GM12878 (cell line): ENCODE measurements at regions not wholly inside any gene's neighbourhood (a gene's known extent, or its start where the extent isn't known, plus 50 kb on each side); places are given as distances from the start of the nearest gene placed in this dataset.
A peak's percentile ranks its signal among the peaks of the same experiment; 100 is the strongest.

Experiments
- ATAC-seq: fragments of 200-7000 bp; cut with Tn5 transposase; 3 replicates; pipeline ENCODE4 v1.9.1; 2020; ENCODE audit warnings: mild to moderate bottlenecking, moderate library complexity
- BruUV-seq: library from RNA; stranded (reverse); fragments of 400-500 nt; replicated peaks from 2 replicates; lab custom pipeline; 2021; lab: Mats Ljungman, UMichigan
- CTCF ChIA-PET: fragments of 300-600 bp; sonication (Branson Sonifier 250); formaldehyde crosslinking; extraction: SDS; loops from one replicate; lab custom pipeline; 2021; ENCODE audit warnings: inconsistent platforms; lab: Yijun Ruan, JAX
- POLR2A ChIA-PET: fragments of 350-600 bp; formaldehyde crosslinking; extraction: SDS; loops from one replicate; lab custom pipeline; 2021; ENCODE audit warnings: inconsistent platforms; lab: Charles Lee
- RAD21 ChIA-PET: fragments of 300-600 bp; sonication (Branson Sonifier 250); formaldehyde crosslinking; loops from one replicate; lab custom pipeline; 2023; ENCODE audit warnings: antibody characterized with exemption; ENCODE audit not compliant: unreplicated experiment; lab: Charles Lee
- SMC1A ChIA-PET: fragments of 300-600 bp; sonication (Branson Sonifier 250); formaldehyde crosslinking; loops from one replicate; lab custom pipeline; 2023; ENCODE audit not compliant: unreplicated experiment, uncharacterized antibody; lab: Charles Lee
- DNase-seq: peaks from one replicate; pipeline ENCODE4 v3.0.0-alpha.2; 2011; ENCODE audit warnings: low read depth, low spot score
- FAIRE-seq: peaks from 3 replicates; lab custom pipeline; 2011; peaks lifted over from hg19 to GRCh38; lab: Jason Lieb, UNC
- H2AFZ ChIP-seq: 2 replicates; pipeline ENCODE4 v1.6.0; 2011; ENCODE audit warnings: low read depth, low read length, control low read depth; ENCODE audit not compliant: control insufficient read depth
- H3K27ac ChIP-seq: 2 replicates; pipeline ENCODE4 v1.5.1; 2011; ENCODE audit warnings: control low read depth; ENCODE audit not compliant: control insufficient read depth, insufficient read depth
- H3K27me3 ChIP-seq, 2 experiments: replicated peaks in 1 of 2; 2 replicates each; pipeline versions ENCODE4 v1.6.0 to v1.6.1; 2011; ENCODE audit warnings: low read length in 1 of 2; ENCODE audit not compliant: control insufficient read depth in 2 of 2, insufficient read depth in 2 of 2
- H3K36me3 ChIP-seq, 2 experiments: 2 replicates each; pipeline ENCODE4 v1.5.1; 2011; ENCODE audit warnings: low read length in 1 of 2; ENCODE audit not compliant: control insufficient read depth in 2 of 2, insufficient read depth in 2 of 2
- H3K4me1 ChIP-seq: 2 replicates; pipeline ENCODE4 v1.6.1; 2011; ENCODE audit warnings: mild to moderate bottlenecking, low read length, moderate library complexity, mixed read lengths; ENCODE audit not compliant: control insufficient read depth, insufficient read depth
- H3K4me2 ChIP-seq: 2 replicates; pipeline ENCODE4 v1.6.0; 2011; ENCODE audit warnings: control low read depth; ENCODE audit not compliant: control insufficient read depth, insufficient read depth
- H3K4me3 ChIP-seq: fragments of 200-600 bp; sonication (generic); 2 replicates; pipeline ENCODE4 v1.5.1; 2016
- H3K79me2 ChIP-seq: 2 replicates; pipeline ENCODE4 v1.6.0; 2011; ENCODE audit warnings: low read length; ENCODE audit not compliant: control insufficient read depth, insufficient read depth
- H3K9ac ChIP-seq: 2 replicates; pipeline ENCODE4 v1.8.0; 2011; ENCODE audit warnings: low read length, control low read depth, mixed read lengths; ENCODE audit not compliant: control insufficient read depth, insufficient read depth
- H3K9me3 ChIP-seq: replicated peaks from 3 replicates; pipeline ENCODE4 v1.5.1; 2011; ENCODE audit warnings: mild to moderate bottlenecking, low read length; ENCODE audit not compliant: control insufficient read depth, insufficient read depth
- H4K20me1 ChIP-seq: 2 replicates; pipeline ENCODE4 v1.6.0; 2011; ENCODE audit not compliant: control insufficient read depth, insufficient read depth
- ATF3 ChIP-seq: IDR thresholded peaks from 2 replicates; pipeline ENCODE4 v1.6.1; 2011; ENCODE audit warnings: low read depth, mild to moderate bottlenecking, low read length, moderate library complexity, borderline replicate concordance; ENCODE audit errors: extremely low read depth
- GABPA ChIP-seq: IDR thresholded peaks from 2 replicates; pipeline ENCODE4 v1.6.1; 2014; ENCODE audit warnings: antibody characterized with exemption, low read depth, mild to moderate bottlenecking, inconsistent platforms
- IRF4 ChIP-seq: IDR thresholded peaks from 2 replicates; pipeline ENCODE4 v1.6.1; 2011; ENCODE audit warnings: low read depth, low read length
- MAX ChIP-seq: IDR thresholded peaks from 2 replicates; pipeline ENCODE4 v1.6.1; 2012; ENCODE audit warnings: low read depth, low read length, improper control_type of control experiment
- MXI1 ChIP-seq: fragments of 150-350 bp; IDR thresholded peaks from 2 replicates; pipeline ENCODE4 v1.6.1; 2011; ENCODE audit warnings: low read depth, mild to moderate bottlenecking, inconsistent platforms, low read length, improper control_type of control experiment
- NBN ChIP-seq: fragments of 450-650 bp; IDR thresholded peaks from 2 replicates; pipeline ENCODE4 v1.6.1; 2016
- SKIL ChIP-seq: fragments of 450-650 bp; IDR thresholded peaks from 2 replicates; pipeline ENCODE4 v1.6.1; 2017; ENCODE audit warnings: mild to moderate bottlenecking, low read depth, inconsistent platforms; ENCODE audit not compliant: poor library complexity, severe bottlenecking
- SMAD5 ChIP-seq: IDR thresholded peaks from 2 replicates; pipeline ENCODE4 v1.6.1; 2016; ENCODE audit warnings: antibody characterized with exemption, low read depth
- TCF12 ChIP-seq: IDR thresholded peaks from 2 replicates; pipeline ENCODE4 v1.6.1; 2011; ENCODE audit warnings: low read depth, mild to moderate bottlenecking, low read length
- ZNF274 ChIP-seq: IDR thresholded peaks from one replicate; pipeline ENCODE4 v1.8.0; 2011; ENCODE audit not compliant: insufficient read length, insufficient read depth
- ZNF592 ChIP-seq: fragments of 450-650 bp; IDR thresholded peaks from 2 replicates; pipeline ENCODE4 v1.6.1; 2017; ENCODE audit warnings: mild to moderate bottlenecking, moderate library complexity
- WGBS: methylation state at CpG from one replicate; pipeline ENCODE4 v1.1.6; 2016; ENCODE audit warnings: low lambda C conversion rate; ENCODE audit not compliant: insufficient replicate concordance, insufficient coverage; ENCODE audit errors: missing lambda C conversion rate; 5-methylcytosine and 5-hydroxymethylcytosine counted together
- in situ Hi-C: fragments of 300-500 bp; cut with MboI; formaldehyde crosslinking; loops from 9 replicates; pipeline ENCODE4 v1.14.3; 2018; ENCODE audit warnings: mixed read lengths
- intact Hi-C: fragments of 100-400 bp; cut with micrococcal nuclease; formaldehyde crosslinking; loops from one replicate; pipeline ENCODE4 v1.14.2; 2022; ENCODE audit not compliant: unreplicated experiment
- TF ChIP-seq, protein P1 (sequence below), 3 experiments: IDR thresholded peaks in 2 of 3; conservative IDR thresholded peaks in 1 of 3; 2 replicates each; pipeline ENCODE4 v1.5.1; 2011; ENCODE audit warnings: low read depth in 3 of 3, low read length in 3 of 3, mild to moderate bottlenecking in 3 of 3, control low read depth in 2 of 3, moderate library complexity in 2 of 3, inconsistent platforms in 1 of 3, mixed read lengths in 1 of 3; ENCODE audit not compliant: control insufficient read depth in 2 of 3, insufficient read depth in 1 of 3; ENCODE audit errors: extremely low read depth in 1 of 3

DNA sequence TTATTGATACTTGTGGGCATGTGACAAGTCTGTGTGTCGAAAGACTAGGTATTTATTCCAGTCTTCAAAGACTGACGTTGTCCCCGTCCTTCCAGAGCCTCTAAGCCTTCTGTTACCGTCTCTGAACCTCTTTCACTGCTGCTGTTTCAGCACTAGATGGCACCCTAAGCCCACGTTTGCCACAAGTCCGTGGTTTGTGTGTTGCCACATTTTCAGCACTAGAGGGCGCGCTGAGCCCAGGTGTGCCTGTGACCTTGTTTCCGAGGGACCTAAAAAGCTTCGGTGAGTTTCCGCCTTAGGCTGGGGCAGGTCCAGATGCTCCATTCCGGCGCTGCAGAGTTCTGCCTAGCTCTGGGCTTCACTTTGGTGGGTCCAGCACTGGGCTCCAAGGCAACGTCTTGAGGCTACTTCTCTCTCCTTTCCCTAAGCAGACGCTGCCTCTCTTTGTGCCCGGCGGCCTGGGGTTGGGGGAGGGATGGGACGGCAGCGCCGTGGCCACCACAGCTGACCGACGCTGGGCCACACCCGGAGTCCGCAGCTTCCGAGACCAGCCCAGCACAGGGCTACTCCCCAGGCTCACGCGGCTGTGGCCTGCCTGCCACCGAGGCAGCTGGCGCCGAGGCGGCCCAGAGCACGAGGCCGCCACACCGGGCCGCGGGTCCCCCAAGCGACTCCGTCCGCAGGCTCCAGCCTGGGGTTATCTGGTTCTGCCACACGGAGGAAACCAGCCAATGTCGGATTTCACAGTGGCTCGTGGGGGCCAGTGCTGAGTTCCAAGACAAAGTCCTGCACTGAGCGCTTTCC, 520.2 kb downstream of the REEP3 start:
- ChIA-PET RAD21 (interaction anchor here (0.5 to 0.7 kb wide), 2 partner anchors 13 to 268 kb away, joined by 3 to 5 read pairs; no protein-coding TSS in a partner anchor), SMC1A (interaction anchor here (1.2 to 2.3 kb wide), 4 partner anchors 14 to 262 kb away, joined by 3 to 7 read pairs (median 4); no protein-coding TSS in a partner anchor), CTCF (interaction anchor here (0.5 to 3.1 kb wide), 17 partner anchors 8 to 983 kb away, joined by 3 to 13 read pairs (median 4); no protein-coding TSS in a partner anchor), POLR2A (no interaction called here)
- no peak overlapping the region for H3K27ac ChIP-seq
- ATAC-seq: peak; percentile 94
- WGBS: 28% methylated on average over 43 of the region's 43 CpGs
- H3K36me3 ChIP-seq: no peaks in the 10 kb centered on the region
- peak overlapping the region; percentile 17; the same call in 1 of the 2 replicates for H3K4me3 ChIP-seq
- DNase-seq: peak; percentile 51
- peaks cover 5% of the 10 kb centered on the region for H3K4me1 ChIP-seq
- peak; percentile 98 for FAIRE-seq
- intact Hi-C loops (loop anchor here (1.0 to 5.0 kb wide), 4 partner anchors 71 to 691 kb away; no protein-coding TSS in a partner anchor), in situ Hi-C loops (no loop called here)
- H3K9me3 ChIP-seq: no peaks in the 10 kb centered on the region
- BruUV-seq: no TSS peak
- no peaks in the 10 kb centered on the region for H3K79me2 ChIP-seq
- H4K20me1 ChIP-seq: no peaks in the 10 kb centered on the region
- H2AFZ ChIP-seq: peak overlapping the region; percentile 75
- no peak overlapping the region for H3K9ac ChIP-seq
- H3K27me3 ChIP-seq: no peaks in the 10 kb centered on the region; a peak in 1 of 4 replicates
- H3K4me2 ChIP-seq: peak overlapping the region; percentile 47; the same call in 1 of the 2 replicates
- peak; percentile 63; the same call in 1 of the 2 replicates for TF ChIP-seq ATF3
- TF ChIP-seq SKIL: peak; percentile 50
- no peak for TF ChIP-seq ZNF274
- TF ChIP-seq SMAD5: no peak
- TF ChIP-seq TCF12: peak; percentile 33; the same call in 1 of the 2 replicates
- TF ChIP-seq, protein P1, sequence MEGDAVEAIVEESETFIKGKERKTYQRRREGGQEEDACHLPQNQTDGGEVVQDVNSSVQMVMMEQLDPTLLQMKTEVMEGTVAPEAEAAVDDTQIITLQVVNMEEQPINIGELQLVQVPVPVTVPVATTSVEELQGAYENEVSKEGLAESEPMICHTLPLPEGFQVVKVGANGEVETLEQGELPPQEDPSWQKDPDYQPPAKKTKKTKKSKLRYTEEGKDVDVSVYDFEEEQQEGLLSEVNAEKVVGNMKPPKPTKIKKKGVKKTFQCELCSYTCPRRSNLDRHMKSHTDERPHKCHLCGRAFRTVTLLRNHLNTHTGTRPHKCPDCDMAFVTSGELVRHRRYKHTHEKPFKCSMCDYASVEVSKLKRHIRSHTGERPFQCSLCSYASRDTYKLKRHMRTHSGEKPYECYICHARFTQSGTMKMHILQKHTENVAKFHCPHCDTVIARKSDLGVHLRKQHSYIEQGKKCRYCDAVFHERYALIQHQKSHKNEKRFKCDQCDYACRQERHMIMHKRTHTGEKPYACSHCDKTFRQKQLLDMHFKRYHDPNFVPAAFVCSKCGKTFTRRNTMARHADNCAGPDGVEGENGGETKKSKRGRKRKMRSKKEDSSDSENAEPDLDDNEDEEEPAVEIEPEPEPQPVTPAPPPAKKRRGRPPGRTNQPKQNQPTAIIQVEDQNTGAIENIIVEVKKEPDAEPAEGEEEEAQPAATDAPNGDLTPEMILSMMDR (IDR thresholded peaks at IDR 0.05 in 2 of 3, conservative IDR thresholded peaks at IDR 0.05 in 1 of 3; ENCODE audit: control insufficient read depth in 2 of 3, extremely low read depth in 1 of 3, insufficient read depth in 1 of 3, low read depth in 3 of 3, low read length in 3 of 3): peak; percentile 99 to 100 (median 100); a peak in 5 of 6 replicates
- TF ChIP-seq IRF4: peak; percentile 79; the same call in 1 of the 2 replicates
- peak; percentile 90 for TF ChIP-seq ZNF592
- TF ChIP-seq NBN: 0 out of 2 replicates have a peak, but pooled peaks have one; percentile 29
- no peak for TF ChIP-seq MXI1
- no peak for TF ChIP-seq MAX
- TF ChIP-seq GABPA: no peak
